ENCODE measurements at regions not wholly inside any gene's neighbourhood (a gene's known extent, or its start where the extent isn't known, plus 50 kb on each side); places are given as distances from the start of the nearest gene placed in this dataset.

DNA sequence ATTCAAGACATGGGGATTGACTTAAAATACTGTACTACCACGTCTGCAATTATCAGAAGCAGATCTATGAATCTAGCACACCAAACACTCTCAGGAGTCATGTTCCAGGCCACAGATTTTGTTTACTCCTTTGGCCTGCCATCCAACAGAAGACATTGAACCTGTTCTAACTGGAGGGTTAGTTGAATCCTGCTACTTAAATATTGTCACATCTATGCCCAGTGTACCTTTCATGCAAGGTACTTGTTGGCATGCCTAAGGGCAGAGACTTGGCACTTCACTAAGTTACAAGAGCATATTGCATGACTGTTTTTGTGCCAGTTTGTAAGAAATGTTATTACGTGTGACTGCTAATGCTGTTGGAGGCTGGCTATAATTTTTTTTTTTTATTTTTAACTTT lies 126.9 kb upstream of the BCOR start:
- TF ChIP-seq, protein P1, sequence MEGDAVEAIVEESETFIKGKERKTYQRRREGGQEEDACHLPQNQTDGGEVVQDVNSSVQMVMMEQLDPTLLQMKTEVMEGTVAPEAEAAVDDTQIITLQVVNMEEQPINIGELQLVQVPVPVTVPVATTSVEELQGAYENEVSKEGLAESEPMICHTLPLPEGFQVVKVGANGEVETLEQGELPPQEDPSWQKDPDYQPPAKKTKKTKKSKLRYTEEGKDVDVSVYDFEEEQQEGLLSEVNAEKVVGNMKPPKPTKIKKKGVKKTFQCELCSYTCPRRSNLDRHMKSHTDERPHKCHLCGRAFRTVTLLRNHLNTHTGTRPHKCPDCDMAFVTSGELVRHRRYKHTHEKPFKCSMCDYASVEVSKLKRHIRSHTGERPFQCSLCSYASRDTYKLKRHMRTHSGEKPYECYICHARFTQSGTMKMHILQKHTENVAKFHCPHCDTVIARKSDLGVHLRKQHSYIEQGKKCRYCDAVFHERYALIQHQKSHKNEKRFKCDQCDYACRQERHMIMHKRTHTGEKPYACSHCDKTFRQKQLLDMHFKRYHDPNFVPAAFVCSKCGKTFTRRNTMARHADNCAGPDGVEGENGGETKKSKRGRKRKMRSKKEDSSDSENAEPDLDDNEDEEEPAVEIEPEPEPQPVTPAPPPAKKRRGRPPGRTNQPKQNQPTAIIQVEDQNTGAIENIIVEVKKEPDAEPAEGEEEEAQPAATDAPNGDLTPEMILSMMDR (IDR thresholded peaks at IDR 0.05; ENCODE audit: extremely low read depth in 1 of 2, insufficient read depth in 1 of 2, low read depth in 1 of 2, low read length in 2 of 2) = no peak
- TF ChIP-seq MAX (IDR thresholded peaks at IDR 0.05; ENCODE audit: insufficient read depth, insufficient read length) (no peak), POLR2AphosphoS5 (IDR thresholded peaks at IDR 0.05; ENCODE audit: insufficient read depth, low read depth, low read length) (no peak), POLR2A (IDR thresholded peaks at IDR 0.05; ENCODE audit: low read depth, low read length) (no peak)

Data from endothelial cell of umbilical vein (primary cell).